K562 (cell line): ENCODE measurements at regions not wholly inside any gene's neighbourhood (a gene's known extent, or its start where the extent isn't known, plus 50 kb on each side); places are given as distances from the start of the nearest gene placed in this dataset.

Experiments
- DDX20 ChIP-seq: fragments of 450-650 bp; IDR thresholded peaks from 2 replicates; pipeline ENCODE4 v1.6.1; 2016; ENCODE audit warnings: missing genetic modification characterization, low read depth, mild to moderate bottlenecking, missing compliant biosample characterization, moderate library complexity
- EGR1 ChIP-seq: fragments of 450-650 bp; conservative IDR thresholded peaks from 2 replicates; pipeline ENCODE4 v1.6.1; 2017; ENCODE audit warnings: mild to moderate bottlenecking
- HNRNPUL1 ChIP-seq: fragments of 200-400 bp; formaldehyde crosslinking; IDR thresholded peaks from 2 replicates; pipeline ENCODE4 v1.6.1; 2017; ENCODE audit warnings: low read length
- KLF13 ChIP-seq: fragments of 450-650 bp; IDR thresholded peaks from 2 replicates; pipeline ENCODE4 v1.6.1; 2016; ENCODE audit warnings: missing genetic modification characterization, low read depth, mild to moderate bottlenecking, missing compliant biosample characterization, moderate library complexity, borderline replicate concordance
- MAFG ChIP-seq: fragments of 450-650 bp; conservative IDR thresholded peaks from 2 replicates; pipeline ENCODE4 v1.6.1; 2016; ENCODE audit warnings: missing genetic modification characterization, missing compliant biosample characterization
- RBM25 ChIP-seq: fragments of 200-400 bp; formaldehyde crosslinking; IDR thresholded peaks from 2 replicates; pipeline ENCODE4 v1.6.1; 2018; ENCODE audit warnings: low read length, low read depth, moderate library complexity; ENCODE audit not compliant: severe bottlenecking
- SMARCA5 ChIP-seq: fragments of 450-650 bp; IDR thresholded peaks from 2 replicates; pipeline ENCODE4 v1.6.1; 2016
- ZNF175 ChIP-seq: fragments of 200-800 bp; sonication (Bioruptor generic); IDR thresholded peaks from 2 replicates; pipeline ENCODE4 v1.6.1; 2016; ENCODE audit warnings: low read depth, mild to moderate bottlenecking, missing genetic modification characterization, missing compliant biosample characterization
- ZNF551 ChIP-seq: fragments of 250-450 bp; sonication (Bioruptor Pico); IDR thresholded peaks from 2 replicates; pipeline ENCODE4 v1.5.0; 2021; ENCODE audit warnings: mild to moderate bottlenecking, moderate library complexity
- TF ChIP-seq, protein P1 (sequence below), 2 experiments: fragments of 450-650 bp; IDR thresholded peaks; 2 replicates each; pipeline ENCODE4 v1.6.1; 2016
- TF ChIP-seq, protein P2 (sequence below): fragments of 450-650 bp; IDR thresholded peaks from 2 replicates; pipeline ENCODE4 v1.7.0; 2016; ENCODE audit warnings: borderline replicate concordance
- TF ChIP-seq, protein P3 (sequence below): sonication (generic); formaldehyde crosslinking; IDR thresholded peaks from 2 replicates; pipeline ENCODE4 v1.8.0; 2022; ENCODE audit warnings: mild to moderate bottlenecking, missing genetic modification reagents
- TF ChIP-seq, protein P4 (sequence below), 2 experiments: IDR thresholded peaks in 1 of 2; conservative IDR thresholded peaks in 1 of 2; 2 replicates each; pipeline ENCODE4 v1.6.1; 2016; ENCODE audit warnings: low read depth in 2 of 2, mild to moderate bottlenecking in 1 of 2, missing compliant biosample characterization in 1 of 2, missing genetic modification characterization in 1 of 2, moderate library complexity in 1 of 2
- TF ChIP-seq, protein P5 (sequence below): fragments of 250-450 bp; sonication (Bioruptor Pico); IDR thresholded peaks from 2 replicates; pipeline ENCODE4 v1.8.0; 2021; ENCODE audit warnings: borderline replicate concordance, mild to moderate bottlenecking, moderate library complexity; ENCODE audit not compliant: poor library complexity, severe bottlenecking

DNA sequence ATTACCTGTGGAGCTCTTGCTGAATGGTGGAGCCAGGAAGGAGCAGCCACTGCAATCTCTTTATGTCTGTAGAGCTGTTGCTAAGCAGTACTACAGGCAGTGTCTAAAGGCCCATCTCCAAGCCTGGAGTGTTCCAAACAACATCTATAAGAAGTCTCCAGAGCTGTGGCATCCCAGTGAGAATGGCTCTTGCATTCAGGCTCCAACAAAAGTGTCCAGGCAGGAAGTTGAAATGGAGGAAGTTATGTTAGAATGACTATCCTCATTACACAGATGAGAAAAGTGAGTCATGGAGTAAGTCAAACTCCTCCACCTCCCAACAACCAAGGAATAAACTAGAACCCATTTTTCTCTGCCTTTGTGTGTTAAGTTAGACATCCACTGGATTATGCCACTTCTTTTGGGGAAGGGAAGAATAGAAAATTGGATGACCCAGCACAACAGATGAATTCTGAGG, 288.5 kb upstream of the STXBP5 start (continued):
- no peak for TF ChIP-seq ZNF551 (CRISPR knock-in tag)
- TF ChIP-seq, protein P1, sequence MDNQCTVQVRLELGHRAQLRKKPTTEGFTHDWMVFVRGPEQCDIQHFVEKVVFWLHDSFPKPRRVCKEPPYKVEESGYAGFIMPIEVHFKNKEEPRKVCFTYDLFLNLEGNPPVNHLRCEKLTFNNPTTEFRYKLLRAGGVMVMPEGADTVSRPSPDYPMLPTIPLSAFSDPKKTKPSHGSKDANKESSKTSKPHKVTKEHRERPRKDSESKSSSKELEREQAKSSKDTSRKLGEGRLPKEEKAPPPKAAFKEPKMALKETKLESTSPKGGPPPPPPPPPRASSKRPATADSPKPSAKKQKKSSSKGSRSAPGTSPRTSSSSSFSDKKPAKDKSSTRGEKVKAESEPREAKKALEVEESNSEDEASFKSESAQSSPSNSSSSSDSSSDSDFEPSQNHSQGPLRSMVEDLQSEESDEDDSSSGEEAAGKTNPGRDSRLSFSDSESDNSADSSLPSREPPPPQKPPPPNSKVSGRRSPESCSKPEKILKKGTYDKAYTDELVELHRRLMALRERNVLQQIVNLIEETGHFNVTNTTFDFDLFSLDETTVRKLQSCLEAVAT (IDR thresholded peaks at IDR 0.05): no peak
- TF ChIP-seq, protein P2, sequence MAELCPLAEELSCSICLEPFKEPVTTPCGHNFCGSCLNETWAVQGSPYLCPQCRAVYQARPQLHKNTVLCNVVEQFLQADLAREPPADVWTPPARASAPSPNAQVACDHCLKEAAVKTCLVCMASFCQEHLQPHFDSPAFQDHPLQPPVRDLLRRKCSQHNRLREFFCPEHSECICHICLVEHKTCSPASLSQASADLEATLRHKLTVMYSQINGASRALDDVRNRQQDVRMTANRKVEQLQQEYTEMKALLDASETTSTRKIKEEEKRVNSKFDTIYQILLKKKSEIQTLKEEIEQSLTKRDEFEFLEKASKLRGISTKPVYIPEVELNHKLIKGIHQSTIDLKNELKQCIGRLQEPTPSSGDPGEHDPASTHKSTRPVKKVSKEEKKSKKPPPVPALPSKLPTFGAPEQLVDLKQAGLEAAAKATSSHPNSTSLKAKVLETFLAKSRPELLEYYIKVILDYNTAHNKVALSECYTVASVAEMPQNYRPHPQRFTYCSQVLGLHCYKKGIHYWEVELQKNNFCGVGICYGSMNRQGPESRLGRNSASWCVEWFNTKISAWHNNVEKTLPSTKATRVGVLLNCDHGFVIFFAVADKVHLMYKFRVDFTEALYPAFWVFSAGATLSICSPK: no peak
- TF ChIP-seq, protein P3, sequence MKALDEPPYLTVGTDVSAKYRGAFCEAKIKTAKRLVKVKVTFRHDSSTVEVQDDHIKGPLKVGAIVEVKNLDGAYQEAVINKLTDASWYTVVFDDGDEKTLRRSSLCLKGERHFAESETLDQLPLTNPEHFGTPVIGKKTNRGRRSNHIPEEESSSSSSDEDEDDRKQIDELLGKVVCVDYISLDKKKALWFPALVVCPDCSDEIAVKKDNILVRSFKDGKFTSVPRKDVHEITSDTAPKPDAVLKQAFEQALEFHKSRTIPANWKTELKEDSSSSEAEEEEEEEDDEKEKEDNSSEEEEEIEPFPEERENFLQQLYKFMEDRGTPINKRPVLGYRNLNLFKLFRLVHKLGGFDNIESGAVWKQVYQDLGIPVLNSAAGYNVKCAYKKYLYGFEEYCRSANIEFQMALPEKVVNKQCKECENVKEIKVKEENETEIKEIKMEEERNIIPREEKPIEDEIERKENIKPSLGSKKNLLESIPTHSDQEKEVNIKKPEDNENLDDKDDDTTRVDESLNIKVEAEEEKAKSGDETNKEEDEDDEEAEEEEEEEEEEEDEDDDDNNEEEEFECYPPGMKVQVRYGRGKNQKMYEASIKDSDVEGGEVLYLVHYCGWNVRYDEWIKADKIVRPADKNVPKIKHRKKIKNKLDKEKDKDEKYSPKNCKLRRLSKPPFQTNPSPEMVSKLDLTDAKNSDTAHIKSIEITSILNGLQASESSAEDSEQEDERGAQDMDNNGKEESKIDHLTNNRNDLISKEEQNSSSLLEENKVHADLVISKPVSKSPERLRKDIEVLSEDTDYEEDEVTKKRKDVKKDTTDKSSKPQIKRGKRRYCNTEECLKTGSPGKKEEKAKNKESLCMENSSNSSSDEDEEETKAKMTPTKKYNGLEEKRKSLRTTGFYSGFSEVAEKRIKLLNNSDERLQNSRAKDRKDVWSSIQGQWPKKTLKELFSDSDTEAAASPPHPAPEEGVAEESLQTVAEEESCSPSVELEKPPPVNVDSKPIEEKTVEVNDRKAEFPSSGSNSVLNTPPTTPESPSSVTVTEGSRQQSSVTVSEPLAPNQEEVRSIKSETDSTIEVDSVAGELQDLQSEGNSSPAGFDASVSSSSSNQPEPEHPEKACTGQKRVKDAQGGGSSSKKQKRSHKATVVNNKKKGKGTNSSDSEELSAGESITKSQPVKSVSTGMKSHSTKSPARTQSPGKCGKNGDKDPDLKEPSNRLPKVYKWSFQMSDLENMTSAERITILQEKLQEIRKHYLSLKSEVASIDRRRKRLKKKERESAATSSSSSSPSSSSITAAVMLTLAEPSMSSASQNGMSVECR: no peak
- TF ChIP-seq KLF13 (tag): peak; percentile 47; the same call in 1 of the 2 replicates
- TF ChIP-seq DDX20 (tag): peak; percentile 64; the same call in 1 of the 2 replicates
- peak; percentile 97 for TF ChIP-seq ZNF175 (CRISPR knock-in tag)
- no peak for TF ChIP-seq EGR1
- TF ChIP-seq SMARCA5: no peak
- peak; percentile 28; the same call in 1 of the 2 replicates for TF ChIP-seq MAFG
- no peak for TF ChIP-seq HNRNPUL1
- TF ChIP-seq, protein P4, sequence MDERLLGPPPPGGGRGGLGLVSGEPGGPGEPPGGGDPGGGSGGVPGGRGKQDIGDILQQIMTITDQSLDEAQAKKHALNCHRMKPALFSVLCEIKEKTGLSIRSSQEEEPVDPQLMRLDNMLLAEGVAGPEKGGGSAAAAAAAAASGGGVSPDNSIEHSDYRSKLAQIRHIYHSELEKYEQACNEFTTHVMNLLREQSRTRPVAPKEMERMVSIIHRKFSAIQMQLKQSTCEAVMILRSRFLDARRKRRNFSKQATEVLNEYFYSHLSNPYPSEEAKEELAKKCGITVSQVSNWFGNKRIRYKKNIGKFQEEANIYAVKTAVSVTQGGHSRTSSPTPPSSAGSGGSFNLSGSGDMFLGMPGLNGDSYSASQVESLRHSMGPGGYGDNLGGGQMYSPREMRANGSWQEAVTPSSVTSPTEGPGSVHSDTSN (CRISPR knock-in tag; IDR thresholded peaks at IDR 0.05; ENCODE audit: low read depth): no peak
- TF ChIP-seq, protein P4 (tag; conservative IDR thresholded peaks at IDR 0.05; ENCODE audit: low read depth): no peak
- TF ChIP-seq, protein P5, sequence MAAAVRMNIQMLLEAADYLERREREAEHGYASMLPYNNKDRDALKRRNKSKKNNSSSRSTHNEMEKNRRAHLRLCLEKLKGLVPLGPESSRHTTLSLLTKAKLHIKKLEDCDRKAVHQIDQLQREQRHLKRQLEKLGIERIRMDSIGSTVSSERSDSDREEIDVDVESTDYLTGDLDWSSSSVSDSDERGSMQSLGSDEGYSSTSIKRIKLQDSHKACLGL (CRISPR knock-in tag): no peak
- no peak for TF ChIP-seq RBM25
